NB4 (cell line): ENCODE measurements at regions not wholly inside any gene's neighbourhood (a gene's known extent, or its start where the extent isn't known, plus 50 kb on each side); places are given as distances from the start of the nearest gene placed in this dataset.

Experiments used
- POLR2A ChIP-seq: IDR thresholded peaks from 2 replicates; pipeline ENCODE4 v1.6.1; 2011; ENCODE audit warnings: mild to moderate bottlenecking; ENCODE audit not compliant: insufficient read length; ENCODE audit errors: extremely low read depth
- TF ChIP-seq, protein P1 (sequence below): IDR thresholded peaks from one replicate; pipeline ENCODE4 v1.5.1; 2012; ENCODE audit warnings: low read depth, low read length
- TF ChIP-seq, protein P2 (sequence below): IDR thresholded peaks from 2 replicates; pipeline ENCODE4 v1.6.1; 2011; ENCODE audit warnings: low read depth, low read length

DNA sequence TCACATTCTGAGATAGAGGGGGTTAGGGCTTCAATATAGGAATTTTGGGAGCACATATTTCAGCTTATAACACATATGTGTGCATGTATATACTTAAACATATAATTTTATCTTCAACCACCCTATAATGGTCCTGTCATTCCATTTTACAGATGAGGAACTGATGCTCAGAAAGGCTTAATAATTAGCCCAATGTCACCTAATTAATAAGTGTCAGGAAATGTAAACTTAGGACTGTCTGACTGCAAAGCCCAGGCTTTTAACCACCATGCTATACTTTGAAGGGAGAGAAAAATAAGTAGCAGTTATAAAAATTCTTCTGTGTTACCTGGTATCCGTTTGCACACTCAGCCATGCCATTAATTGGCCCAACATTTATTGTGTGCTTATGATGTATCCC lies 172.6 kb downstream of the SKIDA1 start:
- no peak for TF ChIP-seq POLR2A
- TF ChIP-seq, protein P1, sequence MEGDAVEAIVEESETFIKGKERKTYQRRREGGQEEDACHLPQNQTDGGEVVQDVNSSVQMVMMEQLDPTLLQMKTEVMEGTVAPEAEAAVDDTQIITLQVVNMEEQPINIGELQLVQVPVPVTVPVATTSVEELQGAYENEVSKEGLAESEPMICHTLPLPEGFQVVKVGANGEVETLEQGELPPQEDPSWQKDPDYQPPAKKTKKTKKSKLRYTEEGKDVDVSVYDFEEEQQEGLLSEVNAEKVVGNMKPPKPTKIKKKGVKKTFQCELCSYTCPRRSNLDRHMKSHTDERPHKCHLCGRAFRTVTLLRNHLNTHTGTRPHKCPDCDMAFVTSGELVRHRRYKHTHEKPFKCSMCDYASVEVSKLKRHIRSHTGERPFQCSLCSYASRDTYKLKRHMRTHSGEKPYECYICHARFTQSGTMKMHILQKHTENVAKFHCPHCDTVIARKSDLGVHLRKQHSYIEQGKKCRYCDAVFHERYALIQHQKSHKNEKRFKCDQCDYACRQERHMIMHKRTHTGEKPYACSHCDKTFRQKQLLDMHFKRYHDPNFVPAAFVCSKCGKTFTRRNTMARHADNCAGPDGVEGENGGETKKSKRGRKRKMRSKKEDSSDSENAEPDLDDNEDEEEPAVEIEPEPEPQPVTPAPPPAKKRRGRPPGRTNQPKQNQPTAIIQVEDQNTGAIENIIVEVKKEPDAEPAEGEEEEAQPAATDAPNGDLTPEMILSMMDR, result no peak
- TF ChIP-seq, protein P2, sequence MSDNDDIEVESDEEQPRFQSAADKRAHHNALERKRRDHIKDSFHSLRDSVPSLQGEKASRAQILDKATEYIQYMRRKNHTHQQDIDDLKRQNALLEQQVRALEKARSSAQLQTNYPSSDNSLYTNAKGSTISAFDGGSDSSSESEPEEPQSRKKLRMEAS, result no peak
